Keratinocyte (primary cell): ENCODE measurements at regions not wholly inside any gene's neighbourhood (a gene's known extent, or its start where the extent isn't known, plus 50 kb on each side); places are given as distances from the start of the nearest gene placed in this dataset.

ENCODE experiments used
- DNase-seq: peaks from one replicate; pipeline ENCODE4 v3.0.0-alpha.2; 2011; ENCODE audit warnings: low read depth, missing footprints, low spot score
- FAIRE-seq: peaks from 2 replicates; lab custom pipeline; 2011; peaks lifted over from hg19 to GRCh38; lab: Jason Lieb, UNC
- H2AFZ ChIP-seq: 2 replicates; pipeline ENCODE4 v1.6.0; 2012; ENCODE audit warnings: low read length, control low read depth, inconsistent platforms; ENCODE audit not compliant: control insufficient read depth
- H3K27ac ChIP-seq: 2 replicates; pipeline ENCODE4 v1.5.1; 2011; ENCODE audit warnings: low read length; ENCODE audit not compliant: control insufficient read depth, insufficient read depth
- H3K27me3 ChIP-seq: 3 replicates; pipeline ENCODE4 v1.6.0; 2011; ENCODE audit warnings: low read length; ENCODE audit not compliant: control insufficient read depth, insufficient read depth; ENCODE audit errors: extremely low read depth
- H3K36me3 ChIP-seq, 2 experiments: 2 replicates in 1 of 2; 3 replicates in 1 of 2; pipeline ENCODE4 v1.5.1; 2011; ENCODE audit warnings: low read length in 2 of 2, mild to moderate bottlenecking in 1 of 2; ENCODE audit not compliant: control insufficient read depth in 2 of 2, insufficient read depth in 2 of 2; ENCODE audit errors: extremely low read depth in 1 of 2
- H3K4me1 ChIP-seq: 3 replicates; pipeline ENCODE4 v1.5.1; 2011; ENCODE audit warnings: low read length; ENCODE audit not compliant: control insufficient read depth, insufficient read depth; ENCODE audit errors: extremely low read depth
- H3K4me2 ChIP-seq: 3 replicates; pipeline ENCODE4 v1.6.0; 2011; ENCODE audit warnings: low read depth, low read length; ENCODE audit not compliant: control insufficient read depth, insufficient read depth; ENCODE audit errors: extremely low read depth
- H3K4me3 ChIP-seq, 3 experiments: fragments of 200-600 bp in 1 of 3; sonication (generic) in 1 of 3; 2 replicates in 2 of 3; 3 replicates in 1 of 3; pipeline ENCODE4 v1.5.1; 2011 to 2016; ENCODE audit warnings: low read length in 3 of 3, mild to moderate bottlenecking in 3 of 3, control low read depth in 2 of 3, inconsistent platforms in 1 of 3, low read depth in 1 of 3, mixed read lengths in 1 of 3, mixed run types in 1 of 3, moderate library complexity in 1 of 3; ENCODE audit not compliant: control insufficient read depth in 2 of 3, insufficient read depth in 2 of 3; ENCODE audit errors: extremely low read depth in 1 of 3
- H3K79me2 ChIP-seq: 2 replicates; pipeline ENCODE4 v1.6.0; 2012; ENCODE audit warnings: low read length; ENCODE audit not compliant: control insufficient read depth, insufficient read depth
- H3K9ac ChIP-seq: 3 replicates; pipeline ENCODE4 v1.6.0; 2011; ENCODE audit warnings: low read length; ENCODE audit not compliant: control insufficient read depth, insufficient read depth; ENCODE audit errors: extremely low read depth
- H3K9me1 ChIP-seq: 3 replicates; pipeline ENCODE4 v1.6.0; 2011; ENCODE audit warnings: low read length; ENCODE audit not compliant: control insufficient read depth, insufficient read depth; ENCODE audit errors: extremely low read depth
- H3K9me3 ChIP-seq: 2 replicates; pipeline ENCODE4 v1.5.1; 2012; ENCODE audit warnings: low read depth, low read length; ENCODE audit not compliant: control insufficient read depth
- H4K20me1 ChIP-seq: 3 replicates; pipeline ENCODE4 v1.6.0; 2011; ENCODE audit warnings: low read length; ENCODE audit not compliant: control insufficient read depth, insufficient read depth; ENCODE audit errors: extremely low read depth
- CTCF ChIP-seq, 3 experiments: IDR thresholded peaks in 1 of 3; conservative IDR thresholded peaks in 1 of 3; optimal IDR thresholded peaks in 1 of 3; 2 replicates in 2 of 3; 3 replicates in 1 of 3; pipeline versions ENCODE3 to v1.5.1; 2011; ENCODE audit warnings: low read length in 3 of 3, mild to moderate bottlenecking in 3 of 3, moderate library complexity in 2 of 3, control low read depth in 1 of 3, inconsistent platforms in 1 of 3; ENCODE audit not compliant: insufficient read depth in 2 of 3; ENCODE audit errors: extremely low read depth in 1 of 3
- EZH2 ChIP-seq: IDR thresholded peaks from one replicate; pipeline ENCODE4 v1.6.1; 2012; ENCODE audit warnings: inconsistent platforms, mild to moderate bottlenecking, low read length, moderate library complexity
- dilution Hi-C: fragments of 300-500 bp; cut with MboI; formaldehyde crosslinking; loops from one replicate; pipeline ENCODE4 v1.7.0; 2020; ENCODE audit warnings: low sequenced_read_pairs; ENCODE audit not compliant: extremely low pct_ligation_motif_present

GRCh38 chr10:78906734-78907390, 161.9 kb upstream of the ZMIZ1 start:
- dilution Hi-C loops = no loop called here
- Histone ChIP-seq H3K4me3 (no peak overlapping the region), H3K4me1 (no peaks in the 10 kb centered on the region), H4K20me1 (peaks cover 4% of the 10 kb centered on the region), H2AFZ (no peak overlapping the region), H3K4me2 (no peak overlapping the region), H3K36me3 (no peaks in the 10 kb centered on the region), H3K27me3 (peaks cover 12% of the 10 kb centered on the region), H3K9ac (no peak overlapping the region), H3K79me2 (no peaks in the 10 kb centered on the region), H3K27ac (no peak overlapping the region), H3K9me1 (no peaks in the 10 kb centered on the region), H3K9me3 (no peaks in the 10 kb centered on the region)
- TF ChIP-seq EZH2 = no peak
- no peak for TF ChIP-seq CTCF (optimal IDR thresholded peaks at IDR 0.05 in 1 of 3, IDR thresholded peaks at IDR 0.05 in 1 of 3, conservative IDR thresholded peaks at IDR 0.05 in 1 of 3; ENCODE audit: extremely low read depth in 1 of 3, insufficient read depth in 2 of 3, low read length in 3 of 3)
- DNase-seq (no peak), FAIRE-seq (no peak)

- TF ChIP-seq EZH2 = no peak
- TF ChIP-seq CTCF (optimal IDR thresholded peaks at IDR 0.05 in 1 of 3, IDR thresholded peaks at IDR 0.05 in 1 of 3, conservative IDR thresholded peaks at IDR 0.05 in 1 of 3; ENCODE audit: extremely low read depth in 1 of 3, insufficient read depth in 2 of 3, low read length in 3 of 3) = no peak
- FAIRE-seq (no peak), DNase-seq (no peak)
- H3K27me3 ChIP-seq = peaks cover 12% of the 10 kb centered on the region
- no peak overlapping the region for H3K27ac ChIP-seq
- no peaks in the 10 kb centered on the region for H3K4me1 ChIP-seq
- no peak overlapping the region for H3K9ac ChIP-seq
- no peak overlapping the region for H2AFZ ChIP-seq
- H3K4me3 ChIP-seq = no peak overlapping the region
- H3K4me2 ChIP-seq = no peak overlapping the region
- no peaks in the 10 kb centered on the region for H3K79me2 ChIP-seq
- peaks cover 4% of the 10 kb centered on the region for H4K20me1 ChIP-seq
- no peaks in the 10 kb centered on the region for H3K9me3 ChIP-seq
- no peaks in the 10 kb centered on the region for H3K9me1 ChIP-seq
- H3K36me3 ChIP-seq = no peaks in the 10 kb centered on the region
- dilution Hi-C loops = no loop called here
Measured at GRCh38 chr10:78907551-78908211, 161.1 kb upstream of the ZMIZ1 start.
